ENCODE measurements at regions not wholly inside any gene's neighbourhood (a gene's known extent, or its start where the extent isn't known, plus 50 kb on each side); places are given as distances from the start of the nearest gene placed in this dataset.
"Not testable (repeated sequence)": the region's sequence is repeated elsewhere in the genome, so short reads cannot be mapped to it uniquely, and the experiment has no call there.

- no peaks in the 10 kb centered on the region for H3K4me1 ChIP-seq (ENCODE audit: control insufficient read depth in 1 of 2, low read depth in 2 of 2)
- H3K27me3 ChIP-seq (replicated peaks; ENCODE audit: insufficient read depth): no peaks in the 10 kb centered on the region
- no peaks in the 10 kb centered on the region for H3K36me3 ChIP-seq
- H3K9me3 ChIP-seq: no peaks in the 10 kb centered on the region
- no peak overlapping the region for H3K27ac ChIP-seq
- ATAC-seq (ENCODE audit: insufficient number of reproducible peaks, low FRiP score, low read depth) (no peak), DNase-seq (ENCODE audit: low spot score) (no peak)
- TF ChIP-seq, protein P1, sequence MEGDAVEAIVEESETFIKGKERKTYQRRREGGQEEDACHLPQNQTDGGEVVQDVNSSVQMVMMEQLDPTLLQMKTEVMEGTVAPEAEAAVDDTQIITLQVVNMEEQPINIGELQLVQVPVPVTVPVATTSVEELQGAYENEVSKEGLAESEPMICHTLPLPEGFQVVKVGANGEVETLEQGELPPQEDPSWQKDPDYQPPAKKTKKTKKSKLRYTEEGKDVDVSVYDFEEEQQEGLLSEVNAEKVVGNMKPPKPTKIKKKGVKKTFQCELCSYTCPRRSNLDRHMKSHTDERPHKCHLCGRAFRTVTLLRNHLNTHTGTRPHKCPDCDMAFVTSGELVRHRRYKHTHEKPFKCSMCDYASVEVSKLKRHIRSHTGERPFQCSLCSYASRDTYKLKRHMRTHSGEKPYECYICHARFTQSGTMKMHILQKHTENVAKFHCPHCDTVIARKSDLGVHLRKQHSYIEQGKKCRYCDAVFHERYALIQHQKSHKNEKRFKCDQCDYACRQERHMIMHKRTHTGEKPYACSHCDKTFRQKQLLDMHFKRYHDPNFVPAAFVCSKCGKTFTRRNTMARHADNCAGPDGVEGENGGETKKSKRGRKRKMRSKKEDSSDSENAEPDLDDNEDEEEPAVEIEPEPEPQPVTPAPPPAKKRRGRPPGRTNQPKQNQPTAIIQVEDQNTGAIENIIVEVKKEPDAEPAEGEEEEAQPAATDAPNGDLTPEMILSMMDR (IDR thresholded peaks at IDR 0.05): no peak
- H3K4me3 ChIP-seq: no peak overlapping the region
These were observed 345.0 kb upstream of the SFSWAP start for GRCh38 chr12:131365821-131366260.

- no peaks in the 10 kb centered on the region for H3K9me3 ChIP-seq
- H3K27ac ChIP-seq: no peak overlapping the region
- no peak overlapping the region for H3K4me3 ChIP-seq
- ATAC-seq (ENCODE audit: insufficient number of reproducible peaks, low FRiP score, low read depth): no peak
- DNase-seq (ENCODE audit: low spot score): no peak
- H3K4me1 ChIP-seq (ENCODE audit: control insufficient read depth in 1 of 2, low read depth in 2 of 2): no peaks in the 10 kb centered on the region
- TF ChIP-seq, protein P1 (IDR thresholded peaks at IDR 0.05): no peak
- H3K36me3 ChIP-seq: no peaks in the 10 kb centered on the region
- no peaks in the 10 kb centered on the region for H3K27me3 ChIP-seq (replicated peaks; ENCODE audit: insufficient read depth)
These were observed 344.5 kb upstream of the SFSWAP start for GRCh38 chr12:131366261-131366871.

- H3K27me3 ChIP-seq (replicated peaks; ENCODE audit: insufficient read depth); H3K36me3 ChIP-seq; DNase-seq (ENCODE audit: low spot score); H3K9me3 ChIP-seq; H3K4me3 ChIP-seq; ATAC-seq (ENCODE audit: insufficient number of reproducible peaks, low FRiP score, low read depth); H3K27ac ChIP-seq; H3K4me1 ChIP-seq (ENCODE audit: control insufficient read depth in 1 of 2, low read depth in 2 of 2): not testable (repeated sequence)
These were observed 343.6 kb upstream of the SFSWAP start for GRCh38 chr12:131367067-131367982.

DNA sequence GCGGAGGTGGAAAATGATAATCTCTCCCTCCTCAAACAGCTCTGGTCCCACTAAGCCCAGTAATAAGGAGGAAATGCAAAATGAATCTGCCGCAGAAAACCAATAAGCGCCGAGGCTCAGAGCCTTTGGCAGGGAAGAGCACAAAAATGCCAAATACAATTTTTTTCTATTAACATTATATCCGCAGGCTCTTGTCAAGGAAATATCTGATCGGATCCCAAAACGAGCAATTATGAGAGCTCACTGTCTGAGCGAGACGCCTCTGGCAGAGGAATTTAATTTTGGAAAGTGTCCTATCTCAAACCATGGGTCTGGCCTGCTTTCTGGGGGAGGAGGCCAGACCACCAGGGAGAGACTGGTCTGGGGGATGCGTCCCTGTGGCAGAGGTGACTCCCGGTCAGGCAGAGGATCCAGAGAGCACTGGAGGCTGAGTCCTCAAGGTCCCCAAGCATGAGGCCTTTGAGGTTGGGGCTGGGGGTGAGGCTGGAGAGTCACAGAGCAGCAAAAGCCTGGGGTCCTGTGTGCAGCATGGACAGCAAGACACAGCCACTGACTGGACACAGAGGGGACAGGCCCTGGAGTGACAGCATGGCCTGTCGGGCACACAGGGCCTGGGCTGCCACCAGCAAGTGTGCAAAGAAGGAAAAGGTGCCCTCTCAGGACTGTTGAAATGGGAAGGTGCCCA lies 342.8 kb upstream of the SFSWAP start:
- no peaks in the 10 kb centered on the region for H3K27me3 ChIP-seq (replicated peaks; ENCODE audit: insufficient read depth)
- no peak overlapping the region for H3K27ac ChIP-seq
- no peaks in the 10 kb centered on the region for H3K9me3 ChIP-seq
- H3K36me3 ChIP-seq: no peaks in the 10 kb centered on the region
- TF ChIP-seq, protein P1 (IDR thresholded peaks at IDR 0.05): no peak
- H3K4me3 ChIP-seq: no peak overlapping the region
- DNase-seq (ENCODE audit: low spot score) (no peak), ATAC-seq (ENCODE audit: insufficient number of reproducible peaks, low FRiP score, low read depth) (no peak)
- no peaks in the 10 kb centered on the region for H3K4me1 ChIP-seq (ENCODE audit: control insufficient read depth in 1 of 2, low read depth in 2 of 2)

- no peak for ATAC-seq (ENCODE audit: insufficient number of reproducible peaks, low FRiP score, low read depth)
- H3K27ac ChIP-seq: no peak overlapping the region
- H3K36me3 ChIP-seq: no peaks in the 10 kb centered on the region
- no peaks in the 10 kb centered on the region for H3K9me3 ChIP-seq
- TF ChIP-seq, protein P1 (IDR thresholded peaks at IDR 0.05): no peak
- DNase-seq (ENCODE audit: low spot score): no peak
- H3K27me3 ChIP-seq (replicated peaks; ENCODE audit: insufficient read depth): no peaks in the 10 kb centered on the region
- H3K4me3 ChIP-seq: no peak overlapping the region
- no peaks in the 10 kb centered on the region for H3K4me1 ChIP-seq (ENCODE audit: control insufficient read depth in 1 of 2, low read depth in 2 of 2)
These were observed 342.2 kb upstream of the SFSWAP start for GRCh38 chr12:131368668-131369071.

All from thoracic aorta (tissue), 2 donors.